K562 (cell line): ENCODE measurements at regions not wholly inside any gene's neighbourhood (a gene's known extent, or its start where the extent isn't known, plus 50 kb on each side); places are given as distances from the start of the nearest gene placed in this dataset.
A peak's percentile ranks its signal among the peaks of the same experiment; 100 is the strongest.

Experiments used
- ATAC-seq: fragments of 200-7000 bp; cut with Tn5 transposase; 3 replicates; pipeline ENCODE4 v1.9.1; 2020; ENCODE audit warnings: moderate library complexity
- BruUV-seq: library from RNA; stranded (reverse); fragments of 400-500 nt; replicated peaks from 2 replicates; lab custom pipeline; 2021; lab: Mats Ljungman, UMichigan
- CTCF ChIA-PET: fragments of 300-600 bp; formaldehyde crosslinking; extraction: SDS; loops from one replicate; lab custom pipeline; 2021; ENCODE audit warnings: low intra/inter-chr PET ratio; lab: Yijun Ruan, JAX
- POLR2A ChIA-PET: fragments of 300-600, 350-650 bp; sonication (Branson Sonifier 250); formaldehyde crosslinking; extraction: SDS; loops from one replicate; lab custom pipeline; 2021; ENCODE audit warnings: antibody characterized with exemption, inconsistent platforms; lab: Yijun Ruan, JAX
- DNase-seq, 4 experiments: peaks; one replicate each; pipeline versions ENCODE4 v3.0.0 to v3.0.0-alpha.2; 2011 to 2018; ENCODE audit warnings: low spot score in 3 of 4, mixed read lengths in 3 of 4; ENCODE audit errors: extremely low read depth in 1 of 4
- FAIRE-seq: peaks from 2 replicates; lab custom pipeline; 2011; peaks lifted over from hg19 to GRCh38; lab: Jason Lieb, UNC
- H2AFZ ChIP-seq: 2 replicates; pipeline ENCODE4 v1.6.0; 2011; ENCODE audit warnings: low read depth, low read length, control low read depth, inconsistent platforms
- H3K27ac ChIP-seq: fragments of 200-600 bp; 3 replicates; pipeline ENCODE4 v1.8.0; 2011; ENCODE audit warnings: low read depth, mild to moderate bottlenecking, control low read depth, inconsistent platforms, low read length, moderate library complexity, mixed read lengths; ENCODE audit errors: extremely low read depth
- H3K27me3 ChIP-seq, 2 experiments: fragments of 300-600 bp in 1 of 2; 2 replicates in 1 of 2; 3 replicates in 1 of 2; pipeline versions ENCODE4 v1.6.0 to v1.8.0; 2011; ENCODE audit warnings: inconsistent platforms in 2 of 2, low read length in 2 of 2, mild to moderate bottlenecking in 1 of 2, mixed read lengths in 1 of 2, moderate library complexity in 1 of 2; ENCODE audit not compliant: control insufficient read depth in 2 of 2, insufficient read depth in 2 of 2
- H3K36me3 ChIP-seq: fragments of 300-600 bp; 3 replicates; pipeline ENCODE4 v1.8.0; 2011; ENCODE audit warnings: mild to moderate bottlenecking, low read length, inconsistent platforms; ENCODE audit not compliant: control insufficient read depth, insufficient read depth
- H3K4me1 ChIP-seq, 2 experiments: fragments of 200-600 bp in 1 of 2; replicated peaks in 1 of 2; 2 replicates in 1 of 2; 3 replicates in 1 of 2; pipeline versions ENCODE4 v1.5.1 to v1.8.0; 2011; ENCODE audit warnings: inconsistent platforms in 2 of 2, low read length in 2 of 2, mild to moderate bottlenecking in 1 of 2, mixed read lengths in 1 of 2, moderate library complexity in 1 of 2; ENCODE audit not compliant: control insufficient read depth in 2 of 2, insufficient read depth in 2 of 2
- H3K4me2 ChIP-seq: 2 replicates; pipeline ENCODE4 v1.6.1; 2011; ENCODE audit warnings: low read length, control low read depth, inconsistent platforms, mixed read lengths; ENCODE audit not compliant: insufficient read depth
- H3K4me3 ChIP-seq: fragments of 200-600 bp; sonication (generic), shearing (Covaris generic); 2 replicates; pipeline ENCODE4 v1.5.1; 2016; ENCODE audit warnings: control low read depth, inconsistent platforms
- H3K79me2 ChIP-seq: fragments of 200-600 bp; 3 replicates; pipeline ENCODE4 v1.8.0; 2011; ENCODE audit warnings: low read length, inconsistent platforms; ENCODE audit not compliant: control insufficient read depth, insufficient read depth
- H3K9ac ChIP-seq, 2 experiments: 2 replicates each; pipeline versions ENCODE4 v1.6.0 to v1.6.1; 2011; ENCODE audit warnings: low read depth in 2 of 2, low read length in 2 of 2, control low read depth in 1 of 2, inconsistent platforms in 1 of 2, mild to moderate bottlenecking in 1 of 2, mixed read lengths in 1 of 2; ENCODE audit not compliant: insufficient read depth in 1 of 2
- H3K9me1 ChIP-seq: one replicate; pipeline ENCODE4 v1.6.0; 2011; ENCODE audit warnings: inconsistent platforms, mild to moderate bottlenecking, low read length, moderate library complexity; ENCODE audit not compliant: control insufficient read depth, insufficient read depth
- H3K9me3 ChIP-seq: replicated peaks from 2 replicates; pipeline ENCODE4 v1.5.1; 2011; ENCODE audit warnings: low read depth, low read length, inconsistent platforms; ENCODE audit not compliant: control insufficient read depth, insufficient read depth
- H4K20me1 ChIP-seq: replicated peaks from 2 replicates; pipeline ENCODE4 v1.6.1; 2011; ENCODE audit warnings: low read length, inconsistent platforms, mixed read lengths; ENCODE audit not compliant: control insufficient read depth, insufficient read depth
- MTF1 ChIP-seq: fragments of 250-450 bp; sonication (Bioruptor Pico); IDR thresholded peaks from 2 replicates; pipeline ENCODE4 v1.9.0; 2021; ENCODE audit warnings: moderate library complexity, mild to moderate bottlenecking, inconsistent platforms, borderline replicate concordance
- SP2 ChIP-seq: IDR thresholded peaks from 2 replicates; pipeline ENCODE4 v1.6.1; 2011; ENCODE audit warnings: mild to moderate bottlenecking, low read depth, low read length, moderate library complexity; ENCODE audit not compliant: poor library complexity, severe bottlenecking; ENCODE audit errors: extremely low read depth
- ZNF121 ChIP-seq: sonication (generic); formaldehyde crosslinking; conservative IDR thresholded peaks from 2 replicates; pipeline ENCODE4 v1.8.0; 2022; ENCODE audit warnings: missing genetic modification reagents
- WGBS: fragments of 100-300 bp; shearing (Covaris generic); methylation state at CpG from one replicate; pipeline ENCODE4 v1.1.6; 2016; ENCODE audit warnings: low coverage, mixed read lengths; ENCODE audit not compliant: insufficient coverage; ENCODE audit errors: missing lambda C conversion rate; 5-methylcytosine and 5-hydroxymethylcytosine counted together
- in situ Hi-C: fragments of 300-500 bp; cut with MboI; formaldehyde crosslinking; loops from 4 replicates; pipeline ENCODE4 v1.15.0; 2018; ENCODE audit warnings: inconsistent platforms, mixed read lengths
- intact Hi-C: fragments of 100-400 bp; cut with micrococcal nuclease; formaldehyde crosslinking; loops from 2 replicates; pipeline ENCODE4 v1.14.2; 2022
- TF ChIP-seq, protein P1 (sequence below): IDR thresholded peaks from 2 replicates; pipeline ENCODE4 v1.6.1; 2016; ENCODE audit warnings: missing genetic modification characterization, missing compliant biosample characterization

DNA sequence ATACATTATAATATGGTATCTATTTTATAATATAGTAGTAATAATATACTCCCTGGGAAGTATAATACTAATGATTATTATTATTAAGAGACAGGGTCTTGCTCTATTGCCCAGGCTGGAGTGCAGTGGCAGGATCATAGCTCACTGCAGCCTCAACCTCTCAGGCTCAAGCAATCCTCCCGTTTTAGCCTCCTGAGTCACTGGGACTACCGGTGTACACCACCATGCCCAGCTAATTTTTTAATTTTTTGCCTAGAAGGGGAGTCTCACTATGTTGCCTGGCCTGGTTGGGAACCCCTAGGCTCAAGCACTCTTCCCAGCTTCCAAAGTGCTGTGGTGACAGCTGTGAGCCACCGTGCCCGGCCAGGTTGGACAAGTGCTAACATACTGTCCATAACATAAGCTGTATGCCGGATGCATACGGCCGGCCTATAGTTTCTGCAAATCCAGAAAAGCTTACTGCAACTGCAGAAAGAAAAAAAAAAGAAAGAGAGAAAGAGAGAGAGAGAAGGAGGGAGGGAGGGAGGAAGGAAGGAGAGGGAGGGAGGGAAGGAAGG, 94.2 kb upstream of the PPP2R3B start:
- Histone ChIP-seq H3K4me3 (no peak overlapping the region), H4K20me1 (no peaks in the 10 kb centered on the region), H3K9me1 (no peaks in the 10 kb centered on the region), H3K79me2 (no peaks in the 10 kb centered on the region), H3K9me3 (no peaks in the 10 kb centered on the region), H3K27me3 (peaks cover 0 to 12% of the 10 kb centered on the region in 2 experiments; a peak in 3 of 5 replicates), H3K4me2 (no peak overlapping the region), H3K9ac (no peak overlapping the region), H3K36me3 (no peaks in the 10 kb centered on the region), H3K27ac (no peak overlapping the region), H2AFZ (no peak overlapping the region), H3K4me1 (no peaks in the 10 kb centered on the region; a peak in 1 of 5 replicates)
- POLR2A ChIA-PET, result no interaction called here
- DNase-seq (no peak), ATAC-seq (no peak), FAIRE-seq (no peak)
- in situ Hi-C loops, result no loop called here
- 3% methylated on average over 6 of the region's 7 CpGs for WGBS
- intact Hi-C loops, result no loop called here
- CTCF ChIA-PET, result no interaction called here
- TF ChIP-seq SP2 (no peak), ZNF121 (peak; percentile 31; the same call in 1 of the 2 replicates)
- BruUV-seq, result no TSS peak

GRCh38 chrX:482192-482701, 95.5 kb upstream of the PPP2R3B start:
- no peak for FAIRE-seq
- no peak for ATAC-seq
- H4K20me1 ChIP-seq, result no peaks in the 10 kb centered on the region
- H3K9ac ChIP-seq, result no peak overlapping the region
- no peaks in the 10 kb centered on the region for H3K36me3 ChIP-seq
- H3K4me1 ChIP-seq, result no peaks in the 10 kb centered on the region
- H3K9me3 ChIP-seq, result no peaks in the 10 kb centered on the region
- H3K27ac ChIP-seq, result no peak overlapping the region
- 0% methylated on average over 13 of the region's 13 CpGs for WGBS
- no peak overlapping the region; the same call in 1 of the 2 replicates for H3K4me3 ChIP-seq
- TF ChIP-seq MTF1, result no peak
- TF ChIP-seq, protein P1, sequence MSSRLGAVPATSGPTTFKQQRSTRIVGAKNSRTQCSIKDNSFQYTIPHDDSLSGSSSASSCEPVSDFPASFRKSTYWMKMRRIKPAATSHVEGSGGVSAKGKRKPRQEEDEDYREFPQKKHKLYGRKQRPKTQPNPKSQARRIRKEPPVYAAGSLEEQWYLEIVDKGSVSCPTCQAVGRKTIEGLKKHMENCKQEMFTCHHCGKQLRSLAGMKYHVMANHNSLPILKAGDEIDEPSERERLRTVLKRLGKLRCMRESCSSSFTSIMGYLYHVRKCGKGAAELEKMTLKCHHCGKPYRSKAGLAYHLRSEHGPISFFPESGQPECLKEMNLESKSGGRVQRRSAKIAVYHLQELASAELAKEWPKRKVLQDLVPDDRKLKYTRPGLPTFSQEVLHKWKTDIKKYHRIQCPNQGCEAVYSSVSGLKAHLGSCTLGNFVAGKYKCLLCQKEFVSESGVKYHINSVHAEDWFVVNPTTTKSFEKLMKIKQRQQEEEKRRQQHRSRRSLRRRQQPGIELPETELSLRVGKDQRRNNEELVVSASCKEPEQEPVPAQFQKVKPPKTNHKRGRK (tag), result peak; percentile 97
- H3K4me2 ChIP-seq, result peak overlapping the region; percentile 55
- intact Hi-C loops (no loop called here), in situ Hi-C loops (no loop called here)
- CTCF ChIA-PET, result no interaction called here
- H3K27me3 ChIP-seq, result peaks cover 0 to 6% of the 10 kb centered on the region in 2 experiments; a peak in 2 of 5 replicates
- POLR2A ChIA-PET, result no interaction called here
- no peaks in the 10 kb centered on the region for H3K9me1 ChIP-seq
- no peak overlapping the region for H2AFZ ChIP-seq
- BruUV-seq, result no TSS peak
- DNase-seq, result no peak
- H3K79me2 ChIP-seq, result no peaks in the 10 kb centered on the region
